Epithelial cell of esophagus (primary cell): ENCODE measurements at regions not wholly inside any gene's neighbourhood (a gene's known extent, or its start where the extent isn't known, plus 50 kb on each side); places are given as distances from the start of the nearest gene placed in this dataset.
A peak's percentile ranks its signal among the peaks of the same experiment; 100 is the strongest.

ENCODE experiments used
- DNase-seq: peaks from one replicate; pipeline ENCODE4 v3.0.0; 2010; ENCODE audit warnings: low read depth
- H3K4me3 ChIP-seq: 2 replicates; pipeline ENCODE4 v1.5.1; 2011; ENCODE audit warnings: mild to moderate bottlenecking, low read length, control low read depth
- CTCF ChIP-seq: IDR thresholded peaks from 2 replicates; pipeline ENCODE4 v1.5.1; 2011; ENCODE audit warnings: low read depth, mild to moderate bottlenecking, low read length, control low read depth, inconsistent platforms; ENCODE audit not compliant: insufficient read depth; ENCODE audit errors: missing control alignments

- TF ChIP-seq CTCF, result no peak
- no peak overlapping the region for H3K4me3 ChIP-seq
- DNase-seq, result no peak
Measured at GRCh38 chr9:118612201-118612600, 757.0 kb downstream of the BRINP1 start.

GRCh38 chr9:118613996-118614395, 755.2 kb downstream of the BRINP1 start:
- no peak overlapping the region for H3K4me3 ChIP-seq
- no peak for DNase-seq
- TF ChIP-seq CTCF, result no peak

- TF ChIP-seq CTCF, result no peak
- DNase-seq, result peak; percentile 10
- no peak overlapping the region for H3K4me3 ChIP-seq
Measured at GRCh38 chr9:118618084-118618483, 751.2 kb downstream of the BRINP1 start.

GRCh38 chr9:118618849-118619248, 750.4 kb downstream of the BRINP1 start:
- no peak overlapping the region for H3K4me3 ChIP-seq
- TF ChIP-seq CTCF, result no peak
- no peak for DNase-seq

- no peak for TF ChIP-seq CTCF
Measured at GRCh38 chr9:118624608-118625007, 744.6 kb downstream of the BRINP1 start.

GRCh38 chr9:118630079-118630478, 739.2 kb downstream of the BRINP1 start:
- no peak overlapping the region for H3K4me3 ChIP-seq
- TF ChIP-seq CTCF, result no peak
- no peak for DNase-seq

More at GRCh38 chr9:118624608-118625007, 744.6 kb downstream of the BRINP1 start:
- no peak overlapping the region for H3K4me3 ChIP-seq
- peak; percentile 5 for DNase-seq

- no peak overlapping the region for H3K4me3 ChIP-seq
- DNase-seq, result peak; percentile 39
- no peak for TF ChIP-seq CTCF
Measured at GRCh38 chr9:118630931-118631595, 738.2 kb downstream of the BRINP1 start.
